ENCODE measurements at regions not wholly inside any gene's neighbourhood (a gene's known extent, or its start where the extent isn't known, plus 50 kb on each side); places are given as distances from the start of the nearest gene placed in this dataset.

DNA sequence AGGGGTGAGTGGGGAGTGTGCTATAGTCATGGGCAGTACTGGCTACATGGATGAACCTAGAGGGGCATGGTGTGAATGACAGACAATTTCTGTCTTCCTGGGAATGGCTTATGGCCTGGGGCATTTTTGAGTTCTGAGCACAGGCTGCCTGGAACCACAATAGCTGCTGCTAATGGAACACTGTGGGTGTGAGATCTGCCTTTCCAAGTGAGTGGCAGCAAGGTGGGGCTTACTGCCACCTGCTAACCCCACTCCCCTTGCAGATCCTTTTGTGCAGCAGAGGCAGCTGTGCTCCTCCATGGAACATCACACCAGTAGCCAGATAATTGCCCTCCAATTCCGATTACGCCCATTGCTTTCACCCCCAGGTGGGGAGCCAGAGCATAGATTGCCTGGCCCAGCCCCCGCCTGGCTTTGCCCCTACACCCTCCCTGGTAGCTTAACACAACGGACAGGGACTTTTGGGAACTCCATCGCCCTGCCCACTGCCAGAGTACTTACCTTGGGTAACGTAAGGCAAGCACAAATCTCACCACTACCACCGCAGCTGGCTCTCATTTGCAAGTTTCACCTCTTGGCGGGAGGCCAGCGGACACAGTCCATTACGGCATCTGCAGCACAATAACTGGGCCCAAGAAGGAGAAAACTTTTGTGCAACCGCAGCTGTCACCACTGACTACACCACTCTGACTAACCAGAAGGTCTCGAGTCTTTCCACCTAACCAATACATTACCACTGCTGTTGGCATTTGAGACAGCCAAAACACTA is 421.2 kb upstream of the NWD2 start:
- TF ChIP-seq, protein P1, sequence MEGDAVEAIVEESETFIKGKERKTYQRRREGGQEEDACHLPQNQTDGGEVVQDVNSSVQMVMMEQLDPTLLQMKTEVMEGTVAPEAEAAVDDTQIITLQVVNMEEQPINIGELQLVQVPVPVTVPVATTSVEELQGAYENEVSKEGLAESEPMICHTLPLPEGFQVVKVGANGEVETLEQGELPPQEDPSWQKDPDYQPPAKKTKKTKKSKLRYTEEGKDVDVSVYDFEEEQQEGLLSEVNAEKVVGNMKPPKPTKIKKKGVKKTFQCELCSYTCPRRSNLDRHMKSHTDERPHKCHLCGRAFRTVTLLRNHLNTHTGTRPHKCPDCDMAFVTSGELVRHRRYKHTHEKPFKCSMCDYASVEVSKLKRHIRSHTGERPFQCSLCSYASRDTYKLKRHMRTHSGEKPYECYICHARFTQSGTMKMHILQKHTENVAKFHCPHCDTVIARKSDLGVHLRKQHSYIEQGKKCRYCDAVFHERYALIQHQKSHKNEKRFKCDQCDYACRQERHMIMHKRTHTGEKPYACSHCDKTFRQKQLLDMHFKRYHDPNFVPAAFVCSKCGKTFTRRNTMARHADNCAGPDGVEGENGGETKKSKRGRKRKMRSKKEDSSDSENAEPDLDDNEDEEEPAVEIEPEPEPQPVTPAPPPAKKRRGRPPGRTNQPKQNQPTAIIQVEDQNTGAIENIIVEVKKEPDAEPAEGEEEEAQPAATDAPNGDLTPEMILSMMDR (IDR thresholded peaks at IDR 0.05; ENCODE audit: control insufficient read depth, insufficient read depth, low read depth, low read length, missing control alignments): no peak
- DNase-seq (ENCODE audit: low read depth): no peak
- no peak overlapping the region for H3K4me3 ChIP-seq (ENCODE audit: control insufficient read depth, low read depth, low read length)

DNA sequence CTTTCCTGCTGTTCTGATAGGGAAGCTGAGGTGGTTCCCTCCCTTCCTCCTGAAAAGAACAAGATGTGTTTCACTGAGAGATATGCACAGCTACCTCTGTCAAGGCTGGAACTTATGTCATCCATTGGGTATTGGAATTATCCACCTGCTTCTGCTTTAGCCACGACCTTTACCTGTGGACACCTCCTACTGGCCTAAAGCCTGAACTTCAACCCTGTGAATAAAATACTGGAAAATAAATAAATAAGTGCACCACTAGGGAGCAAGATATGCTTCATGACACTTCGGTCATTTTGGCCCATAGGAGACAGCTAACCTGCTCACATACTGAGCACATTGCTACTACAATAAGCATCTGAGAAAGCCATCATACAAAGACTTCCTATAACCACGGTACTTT is 419.9 kb upstream of the NWD2 start:
- TF ChIP-seq, protein P1 (IDR thresholded peaks at IDR 0.05; ENCODE audit: control insufficient read depth, insufficient read depth, low read depth, low read length, missing control alignments): no peak
- no peak for DNase-seq (ENCODE audit: low read depth)
- H3K4me3 ChIP-seq (ENCODE audit: control insufficient read depth, low read depth, low read length): no peak overlapping the region

DNA sequence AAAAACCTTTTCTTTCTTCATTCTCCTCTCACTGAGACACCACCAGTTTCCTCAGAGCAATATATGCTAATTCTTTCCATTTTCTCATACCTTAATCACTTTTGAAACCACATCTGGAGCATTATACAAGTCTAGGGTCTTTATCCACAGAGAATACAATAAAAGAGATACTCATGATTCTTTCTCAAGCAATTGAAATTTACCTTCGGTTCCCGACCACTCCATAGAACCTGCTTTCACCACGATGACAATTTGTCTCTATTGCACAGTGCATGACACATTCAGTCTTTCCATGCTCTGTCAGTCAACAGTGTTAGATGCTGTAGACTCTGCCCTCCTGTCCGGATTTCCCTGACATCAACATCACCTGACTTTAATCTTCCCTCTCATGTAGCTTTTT is 409.3 kb upstream of the NWD2 start:
- TF ChIP-seq, protein P1 (IDR thresholded peaks at IDR 0.05; ENCODE audit: control insufficient read depth, insufficient read depth, low read depth, low read length, missing control alignments): no peak
- DNase-seq (ENCODE audit: low read depth): no peak
- H3K4me3 ChIP-seq (ENCODE audit: control insufficient read depth, low read depth, low read length): no peak overlapping the region

DNA sequence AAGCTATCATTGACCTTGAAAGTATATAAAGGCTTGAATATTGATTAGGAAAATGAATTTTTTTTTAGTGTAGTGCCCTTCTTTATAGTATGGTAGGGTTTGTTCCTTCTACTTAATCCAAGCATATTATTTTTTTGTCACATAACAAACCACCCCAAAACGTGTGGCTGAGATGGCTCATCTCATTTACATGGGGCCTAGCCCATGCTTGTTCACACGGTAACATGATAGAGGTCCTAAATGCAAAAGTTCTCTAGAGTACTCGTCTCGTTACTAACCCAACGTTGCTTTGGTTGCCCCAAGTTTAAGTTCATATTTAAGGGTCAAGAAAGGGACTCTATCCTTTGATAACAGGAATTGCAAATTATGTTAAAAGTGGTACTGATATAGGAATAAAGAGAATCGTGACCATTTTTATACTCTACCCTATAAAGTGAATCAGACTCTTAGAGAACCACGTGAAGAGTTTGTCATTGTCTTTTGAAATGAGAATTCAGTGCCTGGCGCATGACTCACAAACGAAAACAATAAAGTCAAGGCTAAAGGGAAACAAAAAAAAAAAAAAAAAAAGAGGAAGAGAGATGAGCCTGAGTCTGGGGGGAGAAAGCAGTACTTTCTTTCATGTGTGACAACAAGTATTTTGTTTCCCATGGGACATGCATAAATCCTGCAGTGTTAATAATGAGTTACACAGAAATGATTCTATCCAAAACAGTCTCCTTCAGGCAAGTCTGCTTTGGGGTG is 402.8 kb upstream of the NWD2 start:
- DNase-seq (ENCODE audit: low read depth): no peak
- no peak overlapping the region for H3K4me3 ChIP-seq (ENCODE audit: control insufficient read depth, low read depth, low read length)
- TF ChIP-seq, protein P1 (IDR thresholded peaks at IDR 0.05; ENCODE audit: control insufficient read depth, insufficient read depth, low read depth, low read length, missing control alignments): no peak

DNA sequence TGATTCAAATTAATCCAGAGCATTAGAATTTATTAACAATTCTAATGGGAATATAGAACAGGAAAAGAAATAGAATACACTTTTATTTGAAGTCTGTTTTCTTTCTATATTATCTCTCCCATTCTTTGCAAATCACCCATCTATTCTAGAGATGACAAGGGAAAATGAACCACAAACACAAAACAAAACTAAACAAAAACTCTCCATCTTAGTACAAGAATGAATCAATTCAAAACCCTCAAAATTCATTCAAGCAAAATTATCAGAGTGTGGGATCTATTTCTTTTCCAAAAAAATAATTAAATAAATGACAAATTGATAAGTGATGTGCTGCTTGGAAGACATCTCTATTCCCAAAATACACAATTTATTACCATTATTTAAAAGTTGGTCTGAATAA is 400.1 kb upstream of the NWD2 start:
- TF ChIP-seq, protein P1 (IDR thresholded peaks at IDR 0.05; ENCODE audit: control insufficient read depth, insufficient read depth, low read depth, low read length, missing control alignments): no peak
- H3K4me3 ChIP-seq (ENCODE audit: control insufficient read depth, low read depth, low read length): no peak overlapping the region
- no peak for DNase-seq (ENCODE audit: low read depth)

DNA sequence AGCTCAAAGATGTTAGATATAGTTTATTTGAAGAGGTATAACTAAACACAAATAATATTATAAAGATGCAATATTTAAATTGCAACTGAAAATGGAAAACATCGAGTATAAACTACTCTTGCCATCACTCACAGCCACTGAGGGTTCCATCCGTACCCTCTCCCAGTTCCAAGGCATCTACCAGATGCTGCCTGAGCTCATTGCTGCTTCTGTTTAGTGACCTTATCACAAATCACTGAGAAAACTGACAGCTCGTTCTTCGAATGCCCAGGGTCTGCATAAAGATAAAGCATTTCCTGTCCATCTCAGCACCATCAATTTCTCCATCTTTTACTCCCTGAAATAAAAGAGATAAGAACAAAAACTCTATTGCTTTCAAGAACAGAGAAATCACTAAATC is 391.7 kb upstream of the NWD2 start:
- TF ChIP-seq, protein P1 (IDR thresholded peaks at IDR 0.05; ENCODE audit: control insufficient read depth, insufficient read depth, low read depth, low read length, missing control alignments): no peak
- no peak overlapping the region for H3K4me3 ChIP-seq (ENCODE audit: control insufficient read depth, low read depth, low read length)
- DNase-seq (ENCODE audit: low read depth): no peak
